GM18511 (cell line): ENCODE measurements at regions not wholly inside any gene's neighbourhood (a gene's known extent, or its start where the extent isn't known, plus 50 kb on each side); places are given as distances from the start of the nearest gene placed in this dataset.
"Not testable (repeated sequence)": the region's sequence is repeated elsewhere in the genome, so short reads cannot be mapped to it uniquely, and the experiment has no call there.

Experiments used
- ATAC-seq: cut with Tn5 transposase; IDR thresholded peaks from one replicate; pipeline ENCODE4 v1.9.1; 2021; ENCODE audit warnings: mild to moderate bottlenecking, moderate library complexity; ENCODE audit not compliant: unreplicated experiment

DNA sequence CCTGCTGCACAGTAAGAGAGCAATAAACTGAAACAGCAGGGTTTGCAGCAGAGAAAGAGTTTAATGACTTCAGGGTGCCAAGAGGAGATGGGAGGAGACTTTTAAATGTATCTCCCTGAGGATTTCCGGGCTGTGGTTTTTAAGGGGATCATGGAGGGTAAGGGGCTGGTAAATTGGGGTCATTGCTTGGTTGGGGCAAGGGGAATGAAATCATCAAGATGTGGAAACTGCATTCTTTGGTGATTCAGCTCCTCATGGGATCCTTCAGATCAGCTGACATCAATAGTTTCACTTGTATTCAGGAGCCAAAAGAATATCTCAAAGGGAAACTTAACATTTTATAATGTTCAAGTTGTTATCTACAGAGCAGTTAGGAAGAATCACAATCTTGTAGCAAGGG is 174.3 kb upstream of the ANXA10 start:
- ATAC-seq: no peak

DNA sequence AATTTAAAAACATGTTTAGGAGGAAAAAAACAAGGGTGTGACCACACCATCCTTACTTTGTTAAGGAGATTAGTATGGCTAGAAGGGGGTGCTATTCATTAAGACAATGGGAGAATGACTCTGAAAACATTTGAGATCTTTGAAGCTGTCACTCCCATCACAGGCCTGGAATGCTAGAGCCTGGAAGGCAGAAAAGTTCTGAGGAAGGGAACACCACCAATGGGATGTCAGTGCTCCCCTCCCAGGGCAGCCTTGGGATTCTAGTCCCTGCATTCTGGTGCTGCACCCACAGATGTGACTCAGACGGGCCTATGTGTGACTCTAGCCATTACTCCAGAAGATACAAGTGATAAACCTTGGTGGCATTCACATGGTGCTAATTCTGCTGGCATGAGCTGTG is 162.2 kb upstream of the ANXA10 start:
- ATAC-seq: no peak

DNA sequence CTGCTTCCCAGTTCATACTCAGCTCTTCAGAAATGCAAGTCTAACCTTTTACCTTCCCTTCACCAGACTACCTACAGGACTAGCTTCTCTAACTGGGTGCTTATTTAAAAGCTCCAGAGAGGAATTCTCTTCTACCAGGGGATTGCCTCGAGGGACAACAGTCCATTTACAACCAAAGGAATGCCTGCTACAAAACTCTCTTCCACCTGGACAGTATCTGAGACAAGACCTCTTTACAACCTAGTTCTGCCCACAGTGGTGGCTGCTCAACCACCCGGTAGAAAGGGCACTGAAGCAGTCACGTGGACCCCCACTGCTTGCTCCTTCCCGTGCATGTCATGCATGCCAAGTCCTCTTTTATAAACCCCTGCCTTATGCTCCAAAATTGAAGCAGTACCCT is 158.1 kb upstream of the ANXA10 start:
- no peak for ATAC-seq

DNA sequence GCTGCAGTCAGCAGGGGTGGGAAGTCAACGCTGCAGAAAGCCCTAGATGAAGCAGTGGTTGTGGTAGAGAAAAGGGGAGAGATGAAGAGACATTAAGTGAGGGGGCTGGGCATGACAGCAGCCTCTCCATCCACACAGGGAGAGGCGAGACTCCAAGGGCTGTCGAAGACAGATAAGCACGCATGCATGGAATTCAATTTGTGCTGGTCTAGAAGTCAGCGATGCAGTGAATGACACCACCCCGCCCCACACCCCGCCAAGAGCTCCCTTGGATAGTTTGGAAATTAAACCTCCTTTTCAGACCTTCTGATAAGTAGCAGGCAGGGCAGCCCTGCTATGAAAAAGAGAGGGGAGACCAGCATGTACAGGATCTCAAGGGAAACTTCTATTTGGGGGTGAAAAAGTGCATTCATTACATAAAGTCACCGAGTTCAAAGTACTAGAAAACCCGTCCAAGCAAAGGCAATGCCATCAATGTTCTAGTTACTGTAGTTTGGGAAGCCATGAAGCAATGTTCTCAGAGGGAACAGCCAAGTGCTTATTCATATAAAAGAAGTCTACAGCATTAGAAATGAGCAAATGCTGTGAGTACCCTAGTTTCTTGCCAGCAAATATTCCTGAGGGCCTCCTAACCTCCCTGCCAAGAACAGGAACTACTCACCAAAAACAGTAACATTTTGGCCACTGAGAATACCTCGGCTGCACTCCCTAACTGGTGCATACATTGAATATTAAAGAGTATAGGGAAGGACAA is 152.3 kb upstream of the ANXA10 start:
- no peak for ATAC-seq

DNA sequence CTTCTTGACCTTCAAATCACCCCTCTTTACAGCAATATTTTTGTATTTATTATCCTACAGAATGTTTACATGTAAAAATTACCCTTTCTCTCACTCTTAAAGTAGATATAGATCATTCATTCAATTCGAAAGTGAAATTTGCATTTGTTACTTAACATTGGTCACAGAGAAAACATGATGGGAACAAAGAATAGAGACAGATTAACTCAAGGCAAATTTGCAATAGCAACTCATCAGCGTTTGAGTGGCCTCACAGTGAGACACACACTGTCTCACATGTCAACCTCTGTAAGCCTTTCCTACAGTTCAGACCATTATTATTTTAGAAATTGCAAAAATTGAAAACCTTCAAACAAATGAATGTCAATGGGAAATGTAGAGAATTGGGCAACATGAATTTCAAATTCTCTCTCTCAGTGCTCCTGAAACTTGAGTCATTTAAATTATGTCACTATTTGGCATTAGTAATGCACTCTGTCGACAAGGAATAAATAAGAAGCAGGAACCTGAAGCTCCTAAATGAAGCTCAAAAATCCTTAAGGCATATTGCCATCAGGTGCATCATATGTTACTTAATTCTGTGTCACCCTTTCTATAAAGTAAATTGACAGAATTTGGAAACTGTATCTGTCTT is 148.3 kb upstream of the ANXA10 start:
- ATAC-seq: peak; percentile 82

DNA sequence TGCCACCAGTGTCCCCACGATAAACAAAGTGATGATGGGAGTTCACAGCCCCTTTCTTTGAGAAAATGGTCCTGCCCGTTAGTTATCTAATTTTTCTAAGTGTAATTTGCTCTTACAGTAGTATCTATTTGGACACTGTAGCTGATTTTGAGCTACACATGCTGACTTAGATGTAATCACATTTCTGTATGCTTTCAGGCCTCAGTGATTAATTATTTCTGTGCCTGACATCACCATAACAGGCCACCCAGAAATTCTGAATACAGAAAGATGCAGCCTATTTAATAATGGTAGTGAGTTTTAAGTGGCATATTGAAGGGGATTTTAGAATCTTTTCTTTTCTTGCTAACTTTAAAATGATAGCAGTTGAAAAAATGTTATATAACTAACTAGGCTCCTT is 147.6 kb upstream of the ANXA10 start:
- ATAC-seq: no peak

DNA sequence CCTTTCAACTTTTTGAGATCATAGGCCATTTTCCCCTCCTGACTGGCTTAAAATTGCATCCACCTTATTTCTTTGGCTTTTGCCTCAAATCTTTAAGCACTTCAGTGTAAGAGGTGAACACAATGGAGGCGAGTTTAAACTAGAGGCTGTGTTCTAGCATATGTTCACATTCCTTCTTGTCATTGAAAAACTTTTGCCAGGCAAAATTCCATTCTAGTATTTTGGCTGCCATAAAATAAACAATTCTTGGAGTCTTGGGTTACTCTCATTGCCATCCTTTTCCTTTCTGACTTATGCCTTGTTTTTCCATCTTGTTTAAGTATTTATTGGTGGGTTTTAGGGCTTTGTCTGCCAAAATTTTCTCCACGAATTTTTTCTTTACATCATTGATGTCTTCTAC is 137.3 kb upstream of the ANXA10 start:
- no peak for ATAC-seq

DNA sequence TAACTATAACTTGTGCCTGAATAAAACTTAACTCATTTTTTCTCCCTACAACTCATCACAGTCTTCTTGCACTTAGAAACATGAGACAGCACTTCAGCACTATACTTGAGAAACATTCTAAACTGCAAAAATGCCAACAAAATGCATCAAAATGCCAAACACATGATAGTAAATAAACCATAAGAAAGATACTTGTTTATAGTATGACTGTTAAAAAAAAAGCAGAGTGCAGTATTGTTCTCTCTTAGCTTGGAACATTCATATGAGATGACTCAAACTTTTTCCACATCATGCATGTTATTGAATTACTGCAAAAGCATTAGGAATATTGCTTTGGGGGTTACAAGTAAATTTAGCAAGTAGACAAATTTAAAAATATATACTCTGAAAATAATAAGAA is 135.7 kb upstream of the ANXA10 start:
- ATAC-seq: no peak

DNA sequence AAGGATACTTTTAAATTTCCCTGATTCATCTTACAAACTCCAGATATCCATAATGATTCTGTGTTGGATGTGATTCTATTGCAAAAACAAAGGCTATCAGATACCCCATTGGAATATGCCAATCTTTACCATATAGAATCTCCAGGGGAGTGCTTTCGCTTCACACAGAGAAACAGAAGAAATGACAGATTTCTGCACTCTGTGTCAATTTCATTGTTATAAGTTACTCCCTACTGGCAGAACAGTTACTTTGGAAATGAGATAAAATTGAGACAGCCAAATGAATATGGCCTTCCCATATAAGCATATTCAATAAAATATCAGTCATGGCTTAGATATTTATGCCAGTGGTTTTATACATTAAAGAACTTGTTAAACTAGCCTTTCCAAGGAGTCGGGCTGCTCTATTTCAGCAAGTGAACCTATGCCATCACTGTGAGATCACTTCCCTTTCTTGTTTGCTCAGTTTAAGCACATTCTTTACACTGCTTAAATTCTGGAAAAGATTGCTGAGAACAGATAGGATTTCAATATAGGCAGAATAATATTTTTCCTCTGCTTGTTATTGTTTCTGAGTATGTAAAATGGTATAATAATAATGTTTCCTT is 127.5 kb upstream of the ANXA10 start:
- no peak for ATAC-seq

DNA sequence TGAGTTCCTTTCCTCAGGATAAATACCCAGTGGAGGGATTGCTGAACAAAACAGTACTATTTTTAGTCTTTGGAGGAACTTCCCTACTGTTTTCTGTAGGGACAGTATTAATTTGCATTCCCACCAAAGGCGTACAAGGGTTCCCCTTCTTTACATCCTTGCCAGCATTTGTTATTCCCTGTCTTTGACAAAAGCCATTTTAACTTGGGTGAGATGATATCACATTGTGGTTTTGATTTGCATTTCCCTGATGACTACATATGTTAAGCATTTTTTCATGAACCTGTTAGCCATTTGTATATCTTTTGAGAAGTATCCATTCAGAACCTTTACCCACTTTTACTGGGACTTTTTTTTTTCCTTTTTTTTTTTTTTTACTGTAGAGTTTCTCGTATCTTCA is 126.2 kb upstream of the ANXA10 start:
- no peak for ATAC-seq

DNA sequence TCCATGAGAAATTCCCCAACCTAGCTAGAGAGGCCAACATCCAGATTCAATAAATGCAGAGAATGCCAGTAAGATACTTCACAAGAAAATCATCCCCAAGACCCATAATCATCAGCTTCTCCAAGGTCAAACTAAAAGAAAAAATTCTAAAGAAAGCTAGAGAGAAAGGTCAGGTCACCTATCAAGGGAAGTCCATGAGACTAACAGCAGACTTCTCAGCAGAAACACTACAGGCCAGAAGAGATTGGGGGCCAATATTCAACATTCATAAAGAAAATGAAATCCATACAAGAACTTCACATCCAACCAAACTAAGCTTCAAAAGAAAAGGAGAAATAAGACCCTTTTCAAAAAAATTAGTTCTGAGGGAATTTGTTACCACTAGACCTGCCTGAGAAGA is 118.8 kb upstream of the ANXA10 start:
- no peak for ATAC-seq

DNA sequence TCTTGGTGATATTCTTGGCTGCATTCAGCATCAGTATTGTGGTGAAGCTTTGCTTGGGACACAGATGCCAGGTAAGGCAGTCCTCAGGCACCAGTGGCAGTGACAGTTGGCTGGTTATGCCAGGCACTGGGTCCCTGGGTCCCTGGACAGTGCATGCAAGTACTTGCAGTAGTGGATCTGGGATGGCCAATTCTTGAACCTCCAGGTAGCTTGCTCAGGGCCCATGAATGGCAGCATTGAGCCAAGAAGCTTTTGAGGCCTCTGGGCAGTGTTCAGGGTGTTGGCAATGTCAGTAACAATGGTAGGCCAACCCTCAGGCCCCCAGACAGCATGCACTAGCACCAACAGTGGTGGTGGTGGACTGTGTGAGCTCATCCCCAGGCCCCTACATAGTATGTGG is 106.8 kb upstream of the ANXA10 start:
- ATAC-seq: no peak

DNA sequence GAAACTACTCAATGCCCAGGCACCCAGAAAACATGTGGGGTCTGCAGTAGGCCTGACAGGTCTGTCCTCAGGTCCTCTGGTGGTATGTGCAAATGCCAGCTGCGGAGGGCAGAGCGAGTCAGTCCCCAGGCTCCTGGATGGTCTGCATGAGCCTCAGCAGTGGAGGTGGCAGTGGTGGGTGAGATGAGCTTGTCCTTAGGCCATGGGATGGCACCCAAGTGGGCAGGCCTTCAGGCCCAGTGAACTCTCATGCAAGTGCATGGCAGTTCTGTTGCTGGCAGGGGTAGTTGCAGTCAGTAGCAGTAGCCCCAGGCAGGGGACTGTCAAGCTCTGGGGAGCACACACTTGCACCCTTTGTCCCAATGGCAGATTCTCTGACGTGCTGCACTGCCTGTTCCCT is 106.3 kb upstream of the ANXA10 start:
- ATAC-seq: no peak

DNA sequence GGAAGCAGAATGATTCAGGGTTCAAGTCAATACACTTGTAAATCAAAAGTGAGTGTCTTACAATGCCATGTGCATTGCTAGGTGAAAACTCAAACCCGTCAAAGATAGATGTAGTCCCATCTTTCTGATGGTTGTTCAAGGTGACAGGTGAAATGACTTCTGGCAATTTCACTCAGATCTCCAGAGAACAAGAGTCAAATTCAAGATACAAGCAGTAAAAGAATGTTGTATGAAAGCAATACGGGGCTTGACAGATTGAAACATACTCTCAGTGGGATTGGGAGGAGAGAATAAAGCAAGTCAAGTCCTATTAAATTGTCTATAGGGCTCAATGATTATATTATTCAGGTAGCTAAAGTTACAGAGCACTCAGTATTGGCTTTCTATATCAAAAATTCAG is 105.1 kb upstream of the ANXA10 start:
- ATAC-seq: no peak

DNA sequence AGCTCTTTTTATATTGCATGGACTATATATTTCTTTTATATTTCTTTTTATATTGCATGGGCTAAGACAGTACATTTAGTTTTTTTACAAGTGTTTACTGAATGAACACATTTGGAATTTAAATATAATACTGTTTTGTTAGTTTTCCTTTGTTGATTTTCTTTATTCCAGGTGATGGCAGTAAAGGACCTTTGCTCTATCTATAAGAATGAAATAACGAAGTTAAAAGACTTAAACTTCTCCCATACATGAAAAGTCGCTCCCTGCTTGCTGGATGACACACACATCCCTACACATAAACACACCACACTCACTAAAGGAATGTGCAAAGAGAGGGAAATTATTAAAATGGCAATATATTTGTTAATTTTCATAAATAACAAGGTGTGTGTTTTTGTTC is 102.5 kb upstream of the ANXA10 start:
- ATAC-seq: no peak

DNA sequence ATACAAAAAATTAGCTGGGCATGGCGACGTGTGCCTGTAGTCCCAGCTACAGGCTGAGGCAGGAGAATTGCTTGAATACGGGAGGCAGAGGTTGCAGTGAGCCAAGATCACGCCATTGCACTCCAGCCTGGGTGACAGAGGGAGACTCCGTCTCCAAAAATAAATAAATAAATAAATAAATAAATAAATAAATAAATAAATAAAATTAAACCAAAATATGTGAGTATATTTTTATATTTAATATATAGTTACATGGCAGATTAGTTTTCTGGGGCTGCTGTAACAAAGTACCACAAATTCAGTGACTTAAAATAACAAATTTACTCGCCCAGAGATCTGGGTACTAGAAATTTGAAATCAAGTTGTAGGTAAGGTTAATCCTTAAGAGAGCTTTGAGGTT is 84.2 kb upstream of the ANXA10 start:
- not testable (repeated sequence) for ATAC-seq

DNA sequence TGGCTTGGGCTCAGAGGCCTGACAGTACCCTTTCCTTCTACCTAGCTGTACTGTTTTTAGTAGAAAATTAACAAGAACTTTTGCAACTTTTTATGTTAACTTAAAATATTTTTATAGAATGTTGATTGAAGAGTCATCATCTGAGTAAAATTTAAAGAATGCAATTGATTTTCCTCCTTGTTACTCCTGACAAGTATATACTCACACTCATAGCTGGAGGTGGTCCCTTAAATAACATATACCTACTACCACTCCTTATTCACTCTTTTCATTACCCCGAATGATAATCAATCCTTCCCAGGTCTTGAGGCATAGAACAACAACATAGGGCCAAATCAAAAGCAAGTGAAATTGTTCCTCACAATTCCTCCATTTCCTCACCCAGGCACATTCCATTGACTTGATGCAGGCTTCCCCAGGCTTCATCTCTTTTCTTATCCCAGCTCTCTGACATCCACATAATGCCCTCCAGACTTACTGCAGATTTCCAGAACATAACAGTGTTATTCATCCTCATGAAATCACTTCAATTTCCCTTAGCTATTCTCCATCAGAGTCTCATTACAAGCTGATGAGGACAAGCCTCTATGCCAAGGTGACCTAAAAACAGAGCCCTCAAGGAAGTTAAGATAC is 73.2 kb upstream of the ANXA10 start:
- ATAC-seq: no peak

DNA sequence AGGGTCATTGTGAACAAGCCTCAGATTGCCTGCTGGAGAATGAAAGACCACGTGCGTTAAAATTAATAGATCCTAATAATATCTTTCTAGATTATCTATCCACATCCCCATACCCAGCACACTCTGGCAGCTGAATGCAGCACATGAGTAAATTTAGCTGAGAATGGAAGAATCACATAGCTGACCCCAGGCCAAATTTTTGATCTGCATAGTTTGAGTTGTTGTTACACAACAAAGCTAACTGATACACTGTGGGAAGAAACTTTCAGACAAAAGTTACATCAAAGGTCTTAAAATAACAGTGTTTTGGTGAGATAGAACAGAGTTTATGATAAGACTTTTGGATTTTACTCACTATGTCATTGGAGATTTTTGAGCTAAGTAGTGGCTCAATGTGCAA is 72.4 kb upstream of the ANXA10 start:
- ATAC-seq: no peak

DNA sequence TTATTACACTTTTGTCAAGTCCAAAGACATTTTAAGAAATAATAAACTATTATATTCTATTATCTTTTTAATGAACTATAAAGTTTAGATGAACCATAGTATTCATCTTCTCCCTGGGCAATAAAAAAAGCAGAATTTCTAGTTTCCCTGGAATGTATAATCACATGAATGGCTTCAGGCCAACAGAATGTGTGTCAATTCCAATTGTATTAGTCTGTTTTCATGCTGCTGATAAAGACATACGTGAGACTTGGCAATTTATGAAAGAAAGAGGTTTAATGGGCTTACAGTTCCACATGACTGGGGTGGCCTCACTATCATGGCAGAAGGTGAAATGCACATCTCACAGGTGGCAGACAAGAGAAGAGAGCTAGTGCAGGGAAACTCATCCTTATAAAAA is 70.7 kb upstream of the ANXA10 start:
- ATAC-seq: no peak

DNA sequence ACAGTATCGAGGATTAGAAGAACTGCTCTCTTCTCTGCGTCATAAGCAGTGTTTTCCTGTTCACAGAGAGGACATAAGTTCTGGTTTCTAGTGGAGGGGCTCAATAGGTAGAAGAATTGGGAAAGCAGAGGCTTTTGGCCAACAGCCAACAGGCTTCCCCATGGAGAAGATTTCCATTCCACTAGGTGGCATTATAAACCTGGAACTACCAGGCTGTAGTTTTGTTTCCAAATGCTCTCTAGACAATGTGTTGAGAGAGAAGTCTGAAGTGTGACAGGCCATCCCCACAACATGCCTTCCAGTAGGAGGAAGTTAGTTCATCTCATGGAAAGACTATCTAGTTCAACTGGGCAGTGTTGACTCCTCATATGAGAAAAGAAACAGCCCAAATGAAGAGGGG is 63.8 kb upstream of the ANXA10 start:
- no peak for ATAC-seq

DNA sequence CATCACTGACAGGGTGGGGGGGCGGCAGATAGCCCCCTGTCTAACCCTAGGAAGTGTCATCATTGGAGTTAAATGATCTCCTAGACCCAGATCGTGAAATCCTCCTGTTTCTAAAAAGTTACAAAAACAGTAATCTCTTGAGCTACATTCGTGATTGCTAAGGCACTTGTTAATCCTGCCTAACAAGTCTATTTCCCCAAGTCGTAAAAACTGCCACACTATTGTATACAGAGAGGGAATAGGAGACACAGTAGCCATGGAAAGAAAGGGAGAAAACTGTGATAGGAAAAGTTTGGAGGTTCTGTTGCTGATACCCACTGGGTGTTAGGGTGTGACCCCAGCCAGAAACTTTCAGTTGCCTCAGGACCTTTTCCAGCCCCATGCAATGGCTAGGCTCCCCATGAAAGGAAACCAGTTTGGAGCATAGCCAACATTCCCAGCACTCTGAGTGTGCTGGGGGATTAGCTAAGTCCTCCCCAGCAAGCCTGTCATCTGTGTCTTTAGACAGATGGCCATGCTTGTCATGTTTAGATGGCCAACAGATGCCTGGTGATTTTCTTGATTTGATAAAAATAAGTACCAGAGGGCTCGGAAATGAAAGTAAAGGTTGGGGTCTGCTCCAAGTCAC is 63.3 kb upstream of the ANXA10 start:
- ATAC-seq: no peak

DNA sequence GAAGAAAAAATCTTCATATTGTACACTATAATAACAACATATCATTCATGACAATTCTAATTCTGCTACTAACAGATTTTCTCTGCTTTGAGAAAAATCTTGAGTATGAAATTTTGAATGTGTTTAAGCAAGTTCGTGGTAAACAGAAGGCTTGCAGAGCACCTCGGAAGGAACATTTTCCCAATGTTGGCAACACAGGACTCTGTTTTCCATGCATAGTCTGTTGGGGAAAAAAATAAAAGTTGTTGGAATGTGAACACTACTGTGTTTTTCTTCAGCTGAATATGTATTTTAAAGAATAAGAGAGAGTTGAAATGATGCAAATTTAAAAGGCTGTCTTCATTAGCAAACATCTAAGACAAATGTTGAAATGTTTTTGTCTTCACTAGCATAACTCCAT is 54.7 kb upstream of the ANXA10 start:
- ATAC-seq: no peak
